Endothelial cell of umbilical vein (primary cell): ENCODE measurements at regions not wholly inside any gene's neighbourhood (a gene's known extent, or its start where the extent isn't known, plus 50 kb on each side); places are given as distances from the start of the nearest gene placed in this dataset.

Experiments
- CTCF ChIP-seq, 2 donors: IDR thresholded peaks; 1 replicate in 1 of 2; 2 replicates in 1 of 2; pipeline ENCODE4 v1.5.1; 2011; ENCODE audit warnings: low read length in 2 of 2, mild to moderate bottlenecking in 2 of 2, moderate library complexity in 2 of 2, control low read depth in 1 of 2, inconsistent platforms in 1 of 2, low read depth in 1 of 2; ENCODE audit not compliant: insufficient read depth in 1 of 2; ENCODE audit errors: extremely low read depth in 1 of 2
- EZH2 ChIP-seq: IDR thresholded peaks from 2 replicates; pipeline ENCODE4 v1.6.1; 2012; ENCODE audit warnings: borderline replicate concordance, low read depth, mild to moderate bottlenecking, moderate library complexity, low read length, inconsistent platforms; ENCODE audit not compliant: severe bottlenecking
- JUN ChIP-seq: IDR thresholded peaks from 2 replicates; pipeline ENCODE4 v1.6.1; 2011; ENCODE audit warnings: borderline replicate concordance, low read depth; ENCODE audit not compliant: insufficient read length, insufficient read depth
- MYC ChIP-seq: IDR thresholded peaks from one replicate; pipeline ENCODE4 v1.6.1; 2011; ENCODE audit warnings: mild to moderate bottlenecking, low read depth, low read length
- POLR2A ChIP-seq: IDR thresholded peaks from 2 replicates; pipeline ENCODE4 v1.6.1; 2012; ENCODE audit warnings: low read depth, mild to moderate bottlenecking, control low read depth, low read length

GRCh38 chr10:33804584-33804983 is 470.1 kb upstream of the NRP1 start:
- TF ChIP-seq CTCF (IDR thresholded peaks at IDR 0.05; ENCODE audit: extremely low read depth in 1 of 2, insufficient read depth in 1 of 2, low read depth in 1 of 2, low read length in 2 of 2) (no peak), POLR2A (no peak), EZH2 (no peak), JUN (no peak), MYC (no peak)
